GM18870 (cell line): ENCODE measurements at regions not wholly inside any gene's neighbourhood (a gene's known extent, or its start where the extent isn't known, plus 50 kb on each side); places are given as distances from the start of the nearest gene placed in this dataset.
"Not testable (repeated sequence)": the region's sequence is repeated elsewhere in the genome, so short reads cannot be mapped to it uniquely, and the experiment has no call there.

Source experiments
- ATAC-seq: cut with Tn5 transposase; IDR thresholded peaks from one replicate; pipeline ENCODE4 v1.9.1; 2021; ENCODE audit warnings: moderate library complexity; ENCODE audit not compliant: unreplicated experiment

- no peak for ATAC-seq
Measured at GRCh38 chr6:134416418-134417154, 98.7 kb upstream of the SGK1 start.

DNA sequence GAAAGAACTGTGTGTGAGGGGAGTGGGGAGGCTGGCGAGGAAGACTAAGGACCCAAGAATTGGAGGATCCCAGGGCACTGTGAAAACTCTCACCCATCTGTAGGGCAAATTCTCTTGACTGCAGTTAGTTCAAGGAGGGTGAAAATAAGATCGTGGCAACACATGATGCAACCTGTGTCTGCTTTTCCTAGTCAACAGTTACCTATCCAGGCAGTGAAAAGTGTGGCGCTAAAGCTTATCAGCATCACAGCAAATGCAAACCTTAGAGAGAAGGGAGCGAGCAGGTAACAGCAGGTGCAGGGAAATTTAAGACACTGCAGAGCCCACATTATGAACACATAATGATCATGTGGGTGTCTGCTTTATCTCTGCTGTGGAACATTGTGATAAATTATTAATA lies 97.7 kb upstream of the SGK1 start:
- no peak for ATAC-seq

DNA sequence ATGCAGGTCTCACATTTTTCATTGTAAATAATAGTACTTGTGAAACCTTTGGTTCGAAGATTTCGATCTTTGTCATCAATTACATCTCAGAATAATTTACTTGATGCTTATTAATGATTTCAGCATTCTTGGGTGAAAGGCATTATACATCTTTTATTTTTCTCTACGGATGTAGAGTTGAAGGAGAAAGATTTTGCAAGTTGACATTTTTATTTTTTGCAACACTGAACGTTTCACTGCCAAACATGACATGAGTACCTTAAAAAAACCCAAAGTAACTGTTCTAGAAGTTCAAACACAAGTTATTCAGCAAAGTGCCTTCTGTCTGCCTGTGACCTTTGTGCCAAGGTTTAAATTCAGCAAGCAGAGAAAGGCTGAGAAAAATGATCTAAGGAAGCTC lies 97.3 kb upstream of the SGK1 start:
- no peak for ATAC-seq

DNA sequence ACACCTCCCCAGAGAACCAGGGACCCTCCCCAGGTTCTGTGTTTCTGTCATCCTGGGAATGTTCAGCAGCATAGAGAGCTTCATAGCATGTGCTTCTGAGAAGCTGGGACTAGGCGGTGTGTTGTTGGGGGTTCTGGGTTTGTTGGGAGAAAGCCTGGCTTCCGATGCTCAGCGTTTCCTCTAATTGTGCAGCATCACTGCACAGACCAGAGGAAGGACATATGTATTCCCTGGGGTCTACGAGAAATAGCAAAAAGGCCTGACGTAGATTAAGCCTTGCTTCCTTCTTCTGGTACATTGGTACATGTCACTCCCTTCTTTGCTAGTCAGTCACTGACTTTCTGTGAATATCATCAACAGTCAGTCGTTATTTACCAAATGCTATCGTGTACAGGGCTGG lies 96.9 kb upstream of the SGK1 start:
- no peak for ATAC-seq

GRCh38 chr6:134413241-134413643 lies 95.3 kb upstream of the SGK1 start:
- no peak for ATAC-seq

DNA sequence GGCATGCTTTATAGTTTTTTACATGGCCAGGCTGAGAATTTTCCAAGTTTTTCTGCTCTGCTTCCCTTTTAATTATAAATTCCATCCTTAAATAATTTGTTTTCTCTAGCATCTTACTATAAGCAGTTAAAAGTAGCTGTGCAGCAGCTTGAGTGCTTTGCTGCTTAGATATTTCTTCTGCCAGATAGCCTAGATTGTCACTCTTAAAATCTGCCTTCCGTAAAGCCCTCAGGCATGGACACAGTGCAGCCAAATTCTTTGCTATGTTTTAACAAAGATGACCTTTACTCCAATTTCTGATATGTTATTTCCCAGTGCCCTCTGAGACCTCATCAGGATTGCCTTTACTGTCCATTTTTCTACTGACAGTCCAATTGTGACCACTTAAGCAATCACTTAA lies 92.6 kb upstream of the SGK1 start:
- ATAC-seq = no peak

DNA sequence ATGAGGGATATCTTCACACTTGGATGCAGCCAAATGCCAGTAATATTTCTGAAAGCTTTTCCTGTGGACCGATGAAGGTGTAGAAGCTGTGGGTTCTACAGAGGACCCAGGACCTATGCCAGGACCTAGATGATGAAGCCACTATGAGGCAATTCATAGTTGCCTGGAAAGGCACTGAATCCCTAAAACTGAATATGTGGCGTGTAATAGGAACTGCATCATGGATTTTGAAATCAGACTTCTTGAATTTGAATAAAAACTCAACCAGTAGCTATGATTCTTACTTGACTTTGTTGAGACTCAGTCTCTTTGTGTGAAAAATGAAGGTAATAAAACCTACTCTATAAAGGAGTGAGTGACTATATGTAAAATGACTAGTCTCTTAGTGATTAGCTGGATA lies 89.9 kb upstream of the SGK1 start:
- ATAC-seq = no peak

DNA sequence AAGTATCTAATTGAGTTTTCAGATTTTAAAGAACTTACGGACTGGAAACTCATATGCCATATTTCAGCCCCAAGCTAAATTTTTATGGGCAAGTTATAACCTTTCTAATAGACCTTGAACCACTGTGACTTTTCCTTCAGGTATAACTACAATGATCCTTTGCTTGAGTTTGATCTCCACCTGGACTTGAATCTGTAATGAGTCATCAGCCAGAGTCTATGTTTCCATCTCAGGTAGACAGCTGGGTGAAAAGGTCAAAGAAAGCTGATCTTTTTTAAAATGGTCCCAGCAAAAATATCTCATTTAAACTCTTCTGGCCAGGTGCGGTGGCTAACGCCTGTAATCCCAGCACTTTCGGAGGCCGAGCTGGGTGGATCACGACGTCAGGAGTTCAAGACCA lies 88.4 kb upstream of the SGK1 start:
- no peak for ATAC-seq

DNA sequence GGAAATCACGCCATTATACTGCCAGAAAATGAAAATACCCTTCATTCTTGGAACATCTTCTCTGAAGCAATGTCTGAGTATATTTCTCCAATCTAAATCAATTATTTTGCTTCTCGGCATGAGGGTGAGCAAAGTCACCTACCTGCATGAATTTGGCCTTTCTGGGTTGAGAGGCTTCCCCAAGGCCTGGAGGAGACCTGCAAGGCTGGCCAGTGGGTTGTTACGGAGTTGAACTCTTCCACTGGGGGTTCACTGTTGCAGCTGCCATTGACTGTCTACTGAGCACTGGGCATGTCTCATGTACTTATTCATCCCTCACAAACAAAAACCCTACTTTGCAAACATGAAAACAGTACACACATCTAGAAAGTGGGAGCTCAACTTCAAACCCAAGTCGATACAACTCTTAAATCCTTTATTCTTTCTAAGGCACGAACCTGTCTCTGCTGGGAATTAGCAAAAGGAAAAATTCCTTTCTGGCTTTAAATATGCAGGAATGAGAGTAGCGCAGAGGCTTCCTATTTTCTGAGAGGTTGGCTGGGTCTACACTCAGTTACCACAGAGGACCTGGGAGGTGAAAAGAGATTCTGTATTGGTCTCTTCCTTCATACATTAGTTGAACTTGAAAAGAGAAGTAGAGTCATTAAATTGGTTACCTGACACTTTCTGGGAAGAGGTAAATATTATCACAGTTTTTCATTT lies 87.6 kb upstream of the SGK1 start:
- no peak for ATAC-seq

DNA sequence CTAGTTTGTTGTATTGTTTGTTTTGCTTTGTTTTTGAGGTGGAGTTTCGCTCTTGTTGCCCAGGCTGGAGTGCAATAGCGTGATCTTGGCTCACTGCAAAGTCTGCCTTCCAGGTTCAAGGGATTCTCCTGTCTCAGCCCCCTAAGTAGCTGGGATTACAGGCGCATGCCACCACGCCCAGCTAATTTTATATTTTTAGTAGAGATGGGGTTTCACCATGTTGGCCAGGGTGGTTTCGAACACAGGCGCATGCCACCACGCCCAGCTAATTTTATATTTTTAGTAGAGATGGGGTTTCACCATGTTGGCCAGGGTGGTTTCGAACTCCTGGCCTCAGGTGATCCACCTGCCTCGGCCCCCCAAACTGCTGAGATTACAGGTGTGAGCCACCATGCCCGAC lies 85.4 kb upstream of the SGK1 start:
- ATAC-seq = not testable (repeated sequence)

DNA sequence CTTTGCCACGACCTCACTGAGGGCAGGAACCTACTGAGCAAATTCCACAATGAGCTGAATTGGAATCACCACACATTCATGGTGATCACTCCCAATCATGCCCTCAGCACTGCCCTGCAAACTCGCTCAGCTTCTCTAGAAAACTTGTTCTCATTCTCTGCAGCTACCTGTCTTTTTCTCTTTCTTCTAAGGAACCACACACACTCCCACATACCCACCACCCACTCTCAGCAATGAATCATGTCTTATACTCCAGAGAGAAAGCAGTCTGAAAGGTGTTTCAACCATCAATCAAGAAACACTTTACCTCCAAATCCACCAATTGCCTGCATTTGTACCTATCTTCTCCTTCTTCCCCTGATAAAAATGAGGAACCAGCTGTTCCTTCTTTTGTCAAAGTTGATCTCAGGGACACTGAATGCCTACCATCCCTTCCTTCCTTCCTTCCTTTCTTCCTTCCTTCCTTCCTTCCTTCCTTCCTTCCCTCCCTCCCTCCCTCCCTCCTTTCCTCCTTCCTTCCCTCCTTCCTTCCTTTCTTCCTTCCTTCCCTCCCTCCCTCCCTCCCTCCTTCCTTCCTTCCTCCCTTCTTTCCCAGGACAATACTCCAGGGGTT lies 84.6 kb upstream of the SGK1 start:
- ATAC-seq = no peak

DNA sequence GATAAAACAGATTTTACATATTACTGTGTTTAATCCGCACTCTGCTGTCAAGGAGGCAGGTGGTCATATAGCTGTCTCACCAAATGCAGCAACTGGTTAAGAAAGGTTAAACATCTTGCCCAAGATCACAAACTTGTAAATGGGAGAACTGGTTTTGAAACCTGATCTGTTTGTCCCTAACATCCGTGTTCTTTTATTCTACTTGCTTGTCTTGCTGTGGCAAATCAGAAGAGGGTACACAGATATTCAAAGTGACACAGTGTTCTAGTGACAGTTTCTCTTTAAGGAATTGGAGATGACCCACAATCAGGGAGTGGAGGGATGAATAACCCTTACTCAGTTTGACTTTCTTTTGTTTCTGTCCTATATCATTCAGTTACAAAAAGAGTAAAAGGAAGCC lies 83.0 kb upstream of the SGK1 start:
- ATAC-seq = no peak

DNA sequence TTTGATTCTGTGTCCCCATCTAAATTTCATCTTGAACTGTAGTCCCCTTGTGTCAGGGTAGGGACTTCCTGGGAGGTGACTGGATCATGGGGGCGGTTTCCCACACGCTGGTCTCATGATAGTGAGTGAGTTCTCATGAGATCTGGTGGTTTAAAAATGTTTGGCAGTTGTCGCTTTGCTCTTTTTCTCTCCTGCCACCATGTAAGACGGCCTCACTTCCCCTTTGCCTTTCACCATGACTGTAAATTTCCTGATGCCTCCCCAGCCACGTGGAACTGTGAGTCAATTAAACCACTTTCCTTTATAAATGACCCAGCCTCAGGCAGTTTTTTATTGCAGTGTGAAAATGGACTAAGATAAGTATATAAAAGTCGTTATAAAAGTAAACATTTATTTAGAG lies 80.5 kb upstream of the SGK1 start:
- ATAC-seq = no peak

GRCh38 chr6:134397676-134398075 lies 79.8 kb upstream of the SGK1 start:
- ATAC-seq = no peak

DNA sequence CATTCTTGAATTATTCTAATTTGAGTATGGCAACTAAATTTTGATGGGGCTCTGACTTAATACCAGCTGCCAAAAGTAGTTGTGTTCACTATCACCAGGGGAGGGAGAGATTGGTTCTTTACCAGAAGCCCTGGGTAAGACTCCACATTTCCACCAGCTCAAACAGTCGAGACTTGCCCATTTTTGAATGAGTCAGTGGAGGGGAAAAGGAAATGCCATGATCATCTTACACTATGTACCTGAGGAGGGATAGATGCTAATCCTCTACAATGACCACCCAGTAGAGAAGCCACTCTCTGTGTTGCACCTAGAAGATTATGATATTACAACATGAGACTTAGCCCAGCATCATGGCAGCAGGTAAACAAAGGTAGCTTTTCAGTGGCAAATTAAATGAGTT lies 77.0 kb upstream of the SGK1 start:
- ATAC-seq = no peak

- no peak for ATAC-seq
Measured at GRCh38 chr6:134394208-134394607, 76.3 kb upstream of the SGK1 start.

- no peak for ATAC-seq
Measured at GRCh38 chr6:134391205-134391604, 73.3 kb upstream of the SGK1 start.

DNA sequence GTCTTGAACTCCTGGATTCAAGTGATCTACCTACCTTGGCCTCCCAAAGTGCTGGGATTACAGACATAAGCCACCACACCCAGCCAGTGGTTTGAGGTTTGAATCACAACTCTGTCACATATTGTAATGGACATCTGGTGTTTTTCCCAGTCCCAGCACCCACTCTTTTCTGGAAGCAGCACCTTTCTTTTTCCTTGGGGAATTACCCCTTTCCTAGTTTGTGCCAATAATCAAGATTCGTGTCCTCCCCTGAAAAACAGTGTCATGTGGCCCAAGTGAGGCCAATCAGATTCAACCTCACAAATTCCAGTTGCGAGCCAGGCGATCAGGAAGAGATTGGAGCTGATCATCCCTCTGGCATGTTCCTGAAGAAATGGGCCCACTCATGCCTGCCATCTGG lies 71.7 kb upstream of the SGK1 start:
- ATAC-seq = no peak

DNA sequence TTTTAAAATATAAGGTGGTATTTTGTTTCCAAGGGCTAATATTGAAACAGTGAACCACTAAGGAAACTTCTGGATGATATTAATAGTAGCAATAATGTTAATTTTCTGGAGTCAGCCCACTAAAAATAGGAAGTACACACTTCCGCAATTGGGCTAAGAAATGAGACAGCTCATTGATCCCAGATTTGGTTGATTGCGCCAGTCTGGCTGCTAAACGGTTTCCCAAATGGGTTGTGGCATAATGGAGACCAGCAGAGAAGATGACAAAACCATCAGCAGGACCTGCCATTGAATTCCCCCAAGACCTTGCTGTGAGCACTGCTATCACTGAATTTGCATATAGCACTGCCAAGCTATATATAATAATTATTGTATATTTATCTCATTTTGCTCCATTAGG lies 71.2 kb upstream of the SGK1 start:
- ATAC-seq = no peak

- ATAC-seq = not testable (repeated sequence)
Measured at GRCh38 chr6:134386482-134386881, 68.6 kb upstream of the SGK1 start.

GRCh38 chr6:134381959-134382358 lies 64.0 kb upstream of the SGK1 start:
- no peak for ATAC-seq

- ATAC-seq = no peak
Measured at GRCh38 chr6:134379599-134379998, 61.7 kb upstream of the SGK1 start.
